Mammary epithelial cell (primary cell): ENCODE measurements at regions not wholly inside any gene's neighbourhood (a gene's known extent, or its start where the extent isn't known, plus 50 kb on each side); places are given as distances from the start of the nearest gene placed in this dataset.

Experiments used
- EZH2 ChIP-seq: IDR thresholded peaks from 2 replicates; pipeline ENCODE4 v1.6.1; 2012; ENCODE audit warnings: low read length, inconsistent platforms, borderline replicate concordance
- TF ChIP-seq, protein P1 (sequence below), 2 donors: IDR thresholded peaks in 1 of 2; conservative IDR thresholded peaks in 1 of 2; 2 replicates each; pipeline ENCODE4 v1.5.1; 2011 to 2012; ENCODE audit warnings: inconsistent platforms in 2 of 2, low read length in 2 of 2, mild to moderate bottlenecking in 2 of 2, control low read depth in 1 of 2, low read depth in 1 of 2; ENCODE audit not compliant: insufficient read depth in 1 of 2; ENCODE audit errors: extremely low read depth in 1 of 2

GRCh38 chr1:184919892-184920291, 54.4 kb downstream of the NIBAN1 start:
- TF ChIP-seq, protein P1, sequence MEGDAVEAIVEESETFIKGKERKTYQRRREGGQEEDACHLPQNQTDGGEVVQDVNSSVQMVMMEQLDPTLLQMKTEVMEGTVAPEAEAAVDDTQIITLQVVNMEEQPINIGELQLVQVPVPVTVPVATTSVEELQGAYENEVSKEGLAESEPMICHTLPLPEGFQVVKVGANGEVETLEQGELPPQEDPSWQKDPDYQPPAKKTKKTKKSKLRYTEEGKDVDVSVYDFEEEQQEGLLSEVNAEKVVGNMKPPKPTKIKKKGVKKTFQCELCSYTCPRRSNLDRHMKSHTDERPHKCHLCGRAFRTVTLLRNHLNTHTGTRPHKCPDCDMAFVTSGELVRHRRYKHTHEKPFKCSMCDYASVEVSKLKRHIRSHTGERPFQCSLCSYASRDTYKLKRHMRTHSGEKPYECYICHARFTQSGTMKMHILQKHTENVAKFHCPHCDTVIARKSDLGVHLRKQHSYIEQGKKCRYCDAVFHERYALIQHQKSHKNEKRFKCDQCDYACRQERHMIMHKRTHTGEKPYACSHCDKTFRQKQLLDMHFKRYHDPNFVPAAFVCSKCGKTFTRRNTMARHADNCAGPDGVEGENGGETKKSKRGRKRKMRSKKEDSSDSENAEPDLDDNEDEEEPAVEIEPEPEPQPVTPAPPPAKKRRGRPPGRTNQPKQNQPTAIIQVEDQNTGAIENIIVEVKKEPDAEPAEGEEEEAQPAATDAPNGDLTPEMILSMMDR (conservative IDR thresholded peaks at IDR 0.05 in 1 of 2, IDR thresholded peaks at IDR 0.05 in 1 of 2; ENCODE audit: extremely low read depth in 1 of 2, insufficient read depth in 1 of 2, low read depth in 1 of 2, low read length in 2 of 2) = no peak
- no peak for TF ChIP-seq EZH2
